Omental fat pad (tissue), 3 donors: ENCODE measurements at regions not wholly inside any gene's neighbourhood (a gene's known extent, or its start where the extent isn't known, plus 50 kb on each side); places are given as distances from the start of the nearest gene placed in this dataset.

Experiments
- ATAC-seq: fragments of 150-250 bp; one replicate; pipeline ENCODE4 v1.9.1; 2016; ENCODE audit warnings: mild to moderate bottlenecking, moderate library complexity; ENCODE audit not compliant: low FRiP score
- DNase-seq: peaks from one replicate; pipeline ENCODE4 v3.0.0-alpha.2; 2019; ENCODE audit warnings: low spot score
- CTCF ChIP-seq, 3 donors: fragments of 450-650 bp; IDR thresholded peaks; one replicate each; pipeline ENCODE4 v1.5.1; 2016 to 2017; ENCODE audit warnings: antibody characterized with exemption in 3 of 3, mild to moderate bottlenecking in 3 of 3, moderate library complexity in 2 of 3

- ATAC-seq = no peak
- no peak for DNase-seq
- no peak for TF ChIP-seq CTCF (IDR thresholded peaks at IDR 0.05)
Observed at GRCh38 chr3:162521669-162522068, 1025.1 kb downstream of the OTOL1 start.

GRCh38 chr3:162525066-162525742, 1028.6 kb downstream of the OTOL1 start:
- no peak for ATAC-seq
- no peak for TF ChIP-seq CTCF (IDR thresholded peaks at IDR 0.05)
- no peak for DNase-seq

GRCh38 chr3:162525771-162526170, 1029.2 kb downstream of the OTOL1 start:
- no peak for TF ChIP-seq CTCF (IDR thresholded peaks at IDR 0.05)
- DNase-seq (no peak), ATAC-seq (no peak)

GRCh38 chr3:162534431-162534830, 1037.8 kb downstream of the OTOL1 start:
- ATAC-seq = no peak

GRCh38 chr3:162538491-162538890, 1041.9 kb downstream of the OTOL1 start:
- ATAC-seq = no peak
- TF ChIP-seq CTCF (IDR thresholded peaks at IDR 0.05) = no peak
- no peak for DNase-seq

More at GRCh38 chr3:162534431-162534830, 1037.8 kb downstream of the OTOL1 start:
- TF ChIP-seq CTCF (IDR thresholded peaks at IDR 0.05) = no peak
- no peak for DNase-seq

- no peak for DNase-seq
- ATAC-seq = no peak
- TF ChIP-seq CTCF (IDR thresholded peaks at IDR 0.05) = no peak
Observed at GRCh38 chr3:162538906-162539305, 1042.3 kb downstream of the OTOL1 start.

- DNase-seq (no peak), ATAC-seq (no peak)
- TF ChIP-seq CTCF (IDR thresholded peaks at IDR 0.05) = no peak
Observed at GRCh38 chr3:162540421-162540820, 1043.8 kb downstream of the OTOL1 start.
